ENCODE measurements at regions not wholly inside any gene's neighbourhood (a gene's known extent, or its start where the extent isn't known, plus 50 kb on each side); places are given as distances from the start of the nearest gene placed in this dataset.

DNA sequence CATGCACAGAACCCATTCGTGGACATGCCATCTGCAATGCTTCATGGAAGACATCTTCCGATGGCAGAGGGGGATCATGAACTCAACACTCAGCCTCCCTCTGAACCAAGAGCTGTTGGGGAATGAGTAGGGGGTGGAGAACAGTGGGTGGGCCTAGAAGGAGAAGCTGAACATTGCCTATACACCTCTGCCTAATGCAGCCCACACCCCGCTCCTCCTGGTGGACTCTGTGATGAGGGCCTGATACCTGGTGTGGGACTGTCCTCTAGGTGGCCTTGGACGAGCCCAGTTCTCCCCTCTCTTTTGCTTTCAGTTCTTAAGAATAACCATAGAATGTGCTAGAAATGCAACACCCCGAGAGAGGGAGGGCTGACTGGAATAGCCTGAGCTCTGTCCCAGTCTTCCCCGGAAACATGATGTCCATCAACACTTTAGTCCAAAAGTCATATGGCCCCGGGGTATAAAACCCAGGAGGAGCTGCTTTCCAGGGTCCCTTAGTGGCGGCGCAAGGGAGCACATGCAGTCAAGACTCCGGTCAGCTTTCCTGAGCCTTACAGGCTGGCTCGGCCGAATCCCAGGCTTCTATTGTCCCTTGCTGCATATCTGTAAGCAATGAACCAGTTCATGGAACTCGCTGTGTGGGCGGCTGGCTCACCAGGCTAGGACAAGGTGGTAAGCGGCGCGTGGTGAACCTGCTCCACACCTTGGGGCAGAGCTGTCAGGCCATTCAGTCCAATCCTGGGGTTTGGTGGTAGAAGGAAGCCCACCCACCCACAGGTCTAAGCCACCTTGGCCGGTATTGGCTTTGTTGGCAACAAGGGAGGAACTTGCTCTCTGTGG lies 216.9 kb downstream of the CTTN start:
- TF ChIP-seq EZH2 (IDR thresholded peaks at IDR 0.05; ENCODE audit: insufficient read depth, low read length) (no peak), CTCF (IDR thresholded peaks at IDR 0.05; ENCODE audit: insufficient read depth, low read depth, low read length) (no peak)
